Parathyroid adenoma (tissue), 2 donors: ENCODE measurements at regions not wholly inside any gene's neighbourhood (a gene's known extent, or its start where the extent isn't known, plus 50 kb on each side); places are given as distances from the start of the nearest gene placed in this dataset.

Experiments used
- H2AFZ ChIP-seq: fragments of 300-600 bp; sonication (generic); one replicate; pipeline ENCODE4 v1.7.0; 2017; ENCODE audit warnings: antibody characterized with exemption, mild to moderate bottlenecking
- H3K27ac ChIP-seq: fragments of 300-600 bp; sonication (generic); one replicate; pipeline ENCODE4 v1.7.0; 2017
- H3K27me3 ChIP-seq: fragments of 300-600 bp; sonication (generic); one replicate; pipeline ENCODE4 v1.7.0; 2017; ENCODE audit warnings: low read length; ENCODE audit not compliant: control insufficient read depth, insufficient read depth
- H3K36me3 ChIP-seq: fragments of 300-600 bp; sonication (generic); one replicate; pipeline ENCODE4 v1.7.0; 2017; ENCODE audit warnings: low read length; ENCODE audit not compliant: control insufficient read depth, insufficient read depth
- H3K4me1 ChIP-seq: fragments of 300-600 bp; sonication (generic); one replicate; pipeline ENCODE4 v1.7.0; 2017; ENCODE audit warnings: control low read depth
- H3K4me2 ChIP-seq: fragments of 300-600 bp; sonication (generic); one replicate; pipeline ENCODE4 v1.7.0; 2017; ENCODE audit warnings: low read length
- H3K4me3 ChIP-seq: fragments of 300-600 bp; sonication (generic); one replicate; pipeline ENCODE4 v1.7.0; 2017; ENCODE audit warnings: low read depth, low read length
- H3K79me2 ChIP-seq: fragments of 300-600 bp; sonication (generic); one replicate; pipeline ENCODE4 v1.7.0; 2017; ENCODE audit warnings: control low read depth
- H3K9ac ChIP-seq: fragments of 300-600 bp; sonication (generic); one replicate; pipeline ENCODE4 v1.7.0; 2017; ENCODE audit warnings: mild to moderate bottlenecking
- H3K9me3 ChIP-seq: fragments of 300-600 bp; sonication (generic); one replicate; pipeline ENCODE4 v1.7.0; 2017; ENCODE audit warnings: low read length; ENCODE audit not compliant: control insufficient read depth
- TF ChIP-seq, protein P1 (sequence below): fragments of 300-600 bp; sonication (generic); IDR thresholded peaks from one replicate; pipeline ENCODE4 v1.7.0; 2017; ENCODE audit warnings: antibody characterized with exemption, mild to moderate bottlenecking
- donor health status: primary hyperparathyroidism.

DNA sequence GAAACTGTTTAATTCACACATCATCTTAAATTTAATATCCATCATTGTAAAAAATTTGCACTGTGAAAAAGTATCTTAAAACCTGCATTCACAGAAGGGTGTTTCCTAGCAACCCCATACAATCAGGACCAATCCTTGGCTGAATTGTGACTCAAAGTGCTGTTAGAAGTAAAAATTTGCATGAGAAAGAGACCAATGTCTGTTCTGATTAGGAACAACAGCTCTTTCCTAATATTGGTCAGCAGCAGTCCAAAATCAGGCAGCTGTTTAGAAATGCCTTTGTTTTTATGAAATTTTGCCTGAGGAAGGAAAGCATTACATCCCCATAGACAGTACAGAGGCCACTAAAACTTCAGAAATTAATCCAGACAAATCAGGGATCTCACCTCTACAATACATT, 987.0 kb downstream of the HACE1 start:
- H3K79me2 ChIP-seq, result no peaks in the 10 kb centered on the region
- no peak overlapping the region for H3K4me3 ChIP-seq
- H3K9ac ChIP-seq, result no peak overlapping the region
- TF ChIP-seq, protein P1, sequence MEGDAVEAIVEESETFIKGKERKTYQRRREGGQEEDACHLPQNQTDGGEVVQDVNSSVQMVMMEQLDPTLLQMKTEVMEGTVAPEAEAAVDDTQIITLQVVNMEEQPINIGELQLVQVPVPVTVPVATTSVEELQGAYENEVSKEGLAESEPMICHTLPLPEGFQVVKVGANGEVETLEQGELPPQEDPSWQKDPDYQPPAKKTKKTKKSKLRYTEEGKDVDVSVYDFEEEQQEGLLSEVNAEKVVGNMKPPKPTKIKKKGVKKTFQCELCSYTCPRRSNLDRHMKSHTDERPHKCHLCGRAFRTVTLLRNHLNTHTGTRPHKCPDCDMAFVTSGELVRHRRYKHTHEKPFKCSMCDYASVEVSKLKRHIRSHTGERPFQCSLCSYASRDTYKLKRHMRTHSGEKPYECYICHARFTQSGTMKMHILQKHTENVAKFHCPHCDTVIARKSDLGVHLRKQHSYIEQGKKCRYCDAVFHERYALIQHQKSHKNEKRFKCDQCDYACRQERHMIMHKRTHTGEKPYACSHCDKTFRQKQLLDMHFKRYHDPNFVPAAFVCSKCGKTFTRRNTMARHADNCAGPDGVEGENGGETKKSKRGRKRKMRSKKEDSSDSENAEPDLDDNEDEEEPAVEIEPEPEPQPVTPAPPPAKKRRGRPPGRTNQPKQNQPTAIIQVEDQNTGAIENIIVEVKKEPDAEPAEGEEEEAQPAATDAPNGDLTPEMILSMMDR, result no peak
- no peak overlapping the region for H2AFZ ChIP-seq
- no peak overlapping the region for H3K27ac ChIP-seq
- no peaks in the 10 kb centered on the region for H3K9me3 ChIP-seq
- H3K4me1 ChIP-seq, result no peaks in the 10 kb centered on the region
- no peaks in the 10 kb centered on the region for H3K27me3 ChIP-seq
- no peak overlapping the region for H3K4me2 ChIP-seq
- H3K36me3 ChIP-seq, result no peaks in the 10 kb centered on the region

DNA sequence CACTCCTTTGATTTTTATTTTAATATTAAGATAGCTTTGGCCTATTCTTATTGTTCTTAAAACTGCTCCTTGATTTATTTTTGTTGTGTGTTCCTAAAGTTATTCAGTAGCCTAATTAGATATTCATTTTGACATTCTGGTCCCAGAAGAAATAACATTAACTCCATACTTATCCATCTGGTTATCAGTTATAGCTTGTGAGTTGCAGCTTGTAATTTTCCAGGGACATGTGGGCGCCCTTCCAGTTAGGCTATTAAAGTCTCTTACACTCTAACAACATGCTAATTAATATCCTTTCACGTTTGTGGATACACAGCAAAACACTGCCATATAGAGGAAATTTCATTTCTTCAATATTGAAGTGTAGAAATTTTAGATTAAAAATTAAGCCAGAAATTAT, 987.5 kb downstream of the HACE1 start:
- Histone ChIP-seq H3K9me3 (no peaks in the 10 kb centered on the region), H2AFZ (no peak overlapping the region), H3K27me3 (no peaks in the 10 kb centered on the region), H3K4me1 (no peaks in the 10 kb centered on the region), H3K4me3 (no peak overlapping the region), H3K27ac (no peak overlapping the region), H3K36me3 (no peaks in the 10 kb centered on the region), H3K9ac (no peak overlapping the region), H3K79me2 (no peaks in the 10 kb centered on the region), H3K4me2 (no peak overlapping the region)
- TF ChIP-seq, protein P1, result no peak

DNA sequence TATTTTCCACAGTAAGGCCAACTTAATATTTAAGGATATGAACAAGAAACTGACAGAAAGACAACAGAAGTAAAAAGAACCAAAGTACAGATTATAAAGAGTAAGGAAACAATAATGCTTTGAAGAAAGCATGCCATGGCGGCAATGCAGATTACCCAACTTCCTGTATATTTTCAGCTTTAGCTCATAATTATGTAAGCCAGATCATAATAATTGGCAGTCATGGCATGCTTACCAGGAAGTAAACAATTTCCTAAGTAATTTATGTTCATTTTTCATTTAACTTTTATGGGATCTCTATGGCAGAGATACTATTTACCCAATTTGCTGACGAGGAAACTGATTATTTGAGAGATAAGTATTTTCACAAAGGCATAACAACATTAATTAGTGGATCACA, 988.7 kb downstream of the HACE1 start:
- no peaks in the 10 kb centered on the region for H3K36me3 ChIP-seq
- no peak overlapping the region for H2AFZ ChIP-seq
- H3K79me2 ChIP-seq, result no peaks in the 10 kb centered on the region
- H3K4me3 ChIP-seq, result no peak overlapping the region
- H3K27me3 ChIP-seq, result no peaks in the 10 kb centered on the region
- no peak overlapping the region for H3K9ac ChIP-seq
- H3K27ac ChIP-seq, result no peak overlapping the region
- H3K9me3 ChIP-seq, result no peaks in the 10 kb centered on the region
- TF ChIP-seq, protein P1, result no peak
- H3K4me1 ChIP-seq, result no peaks in the 10 kb centered on the region
- no peak overlapping the region for H3K4me2 ChIP-seq

DNA sequence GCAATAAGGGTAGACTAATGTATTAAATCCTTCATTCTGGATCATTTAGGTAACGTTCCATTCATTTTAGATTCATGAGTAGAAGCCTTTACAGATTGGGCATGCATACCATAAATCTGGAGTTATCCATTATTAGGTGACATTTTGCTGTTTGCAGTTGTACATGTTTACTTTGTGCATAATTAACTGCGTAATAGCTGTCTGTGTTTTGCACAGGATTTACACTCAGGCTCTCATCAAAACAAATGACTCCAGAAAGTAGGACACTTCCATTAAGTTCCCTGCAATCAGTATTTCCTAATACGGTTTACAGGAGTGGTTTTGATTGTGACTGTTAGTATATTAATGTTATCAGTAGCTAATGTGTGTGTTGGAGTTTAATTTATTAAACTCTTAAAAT, 997.4 kb downstream of the HACE1 start:
- no peak overlapping the region for H3K4me2 ChIP-seq
- no peak overlapping the region for H3K27ac ChIP-seq
- H2AFZ ChIP-seq, result no peak overlapping the region
- no peaks in the 10 kb centered on the region for H3K36me3 ChIP-seq
- no peaks in the 10 kb centered on the region for H3K79me2 ChIP-seq
- H3K27me3 ChIP-seq, result no peaks in the 10 kb centered on the region
- H3K4me1 ChIP-seq, result no peaks in the 10 kb centered on the region
- no peaks in the 10 kb centered on the region for H3K9me3 ChIP-seq
- H3K9ac ChIP-seq, result no peak overlapping the region
- no peak overlapping the region for H3K4me3 ChIP-seq
- TF ChIP-seq, protein P1, result no peak

DNA sequence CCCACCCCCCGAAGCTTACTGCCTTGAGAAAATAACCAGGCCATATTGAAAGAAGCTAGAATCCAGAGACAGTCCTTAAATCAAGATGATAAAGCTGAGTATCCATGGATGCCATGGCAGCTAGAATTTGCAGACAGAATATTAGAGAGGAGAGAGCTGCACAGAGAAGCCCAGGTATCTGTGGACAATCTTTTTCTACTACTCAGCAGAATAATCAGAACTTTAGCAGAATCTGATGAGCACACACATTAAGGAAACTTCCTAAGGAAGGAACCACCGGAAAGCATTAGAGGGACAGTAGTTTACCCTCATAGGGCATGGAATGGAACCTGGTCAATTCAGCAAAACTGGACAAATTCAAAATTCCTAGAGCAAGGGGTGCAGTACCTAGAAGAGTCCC, 1001.7 kb downstream of the HACE1 start:
- Histone ChIP-seq H3K4me2 (no peak overlapping the region), H3K36me3 (no peaks in the 10 kb centered on the region), H3K79me2 (no peaks in the 10 kb centered on the region), H3K9ac (no peak overlapping the region), H3K4me3 (no peak overlapping the region), H2AFZ (no peak overlapping the region), H3K9me3 (no peaks in the 10 kb centered on the region), H3K27ac (no peak overlapping the region), H3K4me1 (no peaks in the 10 kb centered on the region), H3K27me3 (no peaks in the 10 kb centered on the region)
- TF ChIP-seq, protein P1, result no peak
